ENCODE measurements at regions not wholly inside any gene's neighbourhood (a gene's known extent, or its start where the extent isn't known, plus 50 kb on each side); places are given as distances from the start of the nearest gene placed in this dataset.

DNA sequence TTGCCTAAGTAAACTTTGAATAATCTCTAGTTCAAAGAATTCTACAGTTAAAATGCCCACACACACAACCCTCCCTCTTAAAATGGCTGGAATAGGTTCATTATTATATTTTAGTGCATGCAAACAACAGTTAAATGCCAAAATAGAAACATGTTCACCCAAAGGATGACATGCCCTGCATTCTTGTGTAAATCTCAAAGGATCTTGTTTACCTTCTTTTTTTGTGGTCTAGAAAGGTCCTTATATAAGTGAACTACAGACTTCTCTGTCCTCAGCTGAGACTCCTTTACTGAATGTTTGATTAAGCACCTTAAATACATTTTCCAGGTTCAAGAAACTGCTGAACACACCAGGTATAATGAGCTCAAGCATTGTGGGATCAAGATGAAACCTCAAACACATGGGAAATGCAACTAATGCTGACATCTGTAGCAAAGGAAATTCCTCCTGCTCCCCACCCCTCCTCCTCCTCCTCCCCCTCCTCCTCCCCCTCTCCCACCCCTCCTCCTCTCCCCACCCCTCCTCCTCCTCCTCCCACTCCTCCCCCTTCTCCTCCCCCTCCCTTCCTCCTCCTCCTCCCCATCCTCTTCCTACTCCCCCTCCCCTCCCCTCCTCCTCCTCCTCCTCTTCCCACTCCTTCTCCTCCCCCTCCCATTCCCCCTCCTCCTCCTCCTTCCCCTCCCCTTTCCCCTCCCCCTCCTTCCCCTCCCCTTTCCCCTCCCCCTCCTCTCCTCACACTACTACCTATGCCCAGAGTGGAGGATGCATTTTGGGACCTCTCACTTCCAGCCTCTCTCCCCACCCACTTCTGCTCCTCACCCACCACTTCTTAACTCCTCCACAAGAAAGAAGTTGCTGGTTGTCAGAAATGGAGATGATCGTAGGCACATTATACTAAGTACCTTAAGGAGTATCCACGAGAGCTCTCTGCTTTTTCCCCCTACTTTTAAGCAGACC lies 233.9 kb downstream of the MRPL39 start:
- H3K36me3 ChIP-seq (ENCODE audit: insufficient read depth in 1 of 2, low read depth in 1 of 2): no peaks in the 10 kb centered on the region
- no peaks in the 10 kb centered on the region for H3K27me3 ChIP-seq (ENCODE audit: insufficient read depth in 3 of 3, low read length in 2 of 3)
- intact Hi-C loops (cut with DNase I): no loop called here
- H3K27ac ChIP-seq: no peak overlapping the region
- no peak overlapping the region for H3K4me3 ChIP-seq
- WGBS, 3 donors: 73 to 74% (median 73%) methylated on average over 2 of the region's 2 CpGs
- no peaks in the 10 kb centered on the region for H3K9me3 ChIP-seq
- TF ChIP-seq, protein P1, sequence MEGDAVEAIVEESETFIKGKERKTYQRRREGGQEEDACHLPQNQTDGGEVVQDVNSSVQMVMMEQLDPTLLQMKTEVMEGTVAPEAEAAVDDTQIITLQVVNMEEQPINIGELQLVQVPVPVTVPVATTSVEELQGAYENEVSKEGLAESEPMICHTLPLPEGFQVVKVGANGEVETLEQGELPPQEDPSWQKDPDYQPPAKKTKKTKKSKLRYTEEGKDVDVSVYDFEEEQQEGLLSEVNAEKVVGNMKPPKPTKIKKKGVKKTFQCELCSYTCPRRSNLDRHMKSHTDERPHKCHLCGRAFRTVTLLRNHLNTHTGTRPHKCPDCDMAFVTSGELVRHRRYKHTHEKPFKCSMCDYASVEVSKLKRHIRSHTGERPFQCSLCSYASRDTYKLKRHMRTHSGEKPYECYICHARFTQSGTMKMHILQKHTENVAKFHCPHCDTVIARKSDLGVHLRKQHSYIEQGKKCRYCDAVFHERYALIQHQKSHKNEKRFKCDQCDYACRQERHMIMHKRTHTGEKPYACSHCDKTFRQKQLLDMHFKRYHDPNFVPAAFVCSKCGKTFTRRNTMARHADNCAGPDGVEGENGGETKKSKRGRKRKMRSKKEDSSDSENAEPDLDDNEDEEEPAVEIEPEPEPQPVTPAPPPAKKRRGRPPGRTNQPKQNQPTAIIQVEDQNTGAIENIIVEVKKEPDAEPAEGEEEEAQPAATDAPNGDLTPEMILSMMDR (IDR thresholded peaks at IDR 0.05): no peak
- ATAC-seq (no peak), DNase-seq (no peak)
- no peaks in the 10 kb centered on the region for H3K4me1 ChIP-seq

DNA sequence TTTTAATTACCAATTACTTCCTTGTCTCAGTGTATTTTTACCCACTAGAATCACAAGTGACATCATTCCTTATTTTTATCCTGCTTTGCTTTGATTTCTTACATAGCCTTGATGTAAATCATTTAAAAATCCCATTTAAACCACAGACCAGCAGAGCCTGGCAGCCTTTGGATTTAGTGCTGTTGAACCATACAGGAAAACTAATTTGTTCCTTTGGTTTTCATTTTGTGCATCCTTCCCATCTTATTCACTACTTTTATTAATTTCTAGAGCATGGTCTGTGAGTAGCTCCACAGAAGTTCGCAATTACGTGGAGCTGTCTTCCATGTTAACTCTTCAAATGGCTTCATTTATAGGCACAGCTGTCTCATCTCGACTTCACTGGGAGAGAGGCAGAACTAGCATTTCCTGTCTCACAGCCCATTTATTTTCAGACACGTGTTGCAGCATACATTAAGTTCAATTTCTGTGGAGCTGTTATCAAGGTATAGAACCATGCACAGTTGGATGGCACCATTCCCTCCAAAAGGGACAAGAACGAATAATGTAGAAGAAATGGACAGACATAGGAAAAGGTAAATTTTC lies 235.3 kb downstream of the MRPL39 start:
- Histone ChIP-seq H3K36me3 (ENCODE audit: insufficient read depth in 1 of 2, low read depth in 1 of 2) (no peaks in the 10 kb centered on the region), H3K4me3 (no peak overlapping the region), H3K4me1 (no peaks in the 10 kb centered on the region), H3K27ac (no peak overlapping the region), H3K27me3 (ENCODE audit: insufficient read depth in 3 of 3, low read length in 2 of 3) (no peaks in the 10 kb centered on the region), H3K9me3 (no peaks in the 10 kb centered on the region)
- ATAC-seq (no peak), DNase-seq (no peak)
- TF ChIP-seq, protein P1 (IDR thresholded peaks at IDR 0.05): no peak
- intact Hi-C loops (cut with DNase I): no loop called here
- WGBS, 3 donors: 42 to 45% (median 42%) methylated on average over 5 of the region's 5 CpGs

DNA sequence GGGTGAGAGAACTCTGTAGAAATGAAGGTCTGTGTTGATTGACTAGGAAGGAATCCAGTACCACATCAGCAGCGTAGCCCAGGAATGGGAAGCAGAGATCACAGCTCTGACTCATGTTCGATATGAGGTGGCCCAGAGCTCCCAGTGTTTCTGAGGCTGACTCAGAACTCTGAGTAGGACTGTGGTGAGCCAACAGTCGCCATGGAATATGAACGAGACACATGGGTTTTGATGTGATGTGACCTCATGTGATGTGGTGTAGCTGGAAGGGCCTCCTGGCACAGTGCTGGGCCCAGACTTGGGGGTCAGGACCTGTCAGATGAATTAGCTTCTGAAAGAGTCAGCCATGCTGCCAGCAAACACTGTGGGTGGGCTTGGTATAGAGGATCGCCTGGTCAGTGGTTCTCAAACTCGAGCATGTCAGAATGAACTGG lies 237.0 kb downstream of the MRPL39 start:
- 73 to 85% (median 79%) methylated on average over 6 of the region's 6 CpGs for WGBS, 3 donors
- no peak overlapping the region for H3K27ac ChIP-seq
- H3K27me3 ChIP-seq (ENCODE audit: insufficient read depth in 3 of 3, low read length in 2 of 3): no peaks in the 10 kb centered on the region
- TF ChIP-seq, protein P1 (IDR thresholded peaks at IDR 0.05): no peak
- intact Hi-C loops (cut with DNase I): no loop called here
- ATAC-seq (no peak), DNase-seq (no peak)
- no peaks in the 10 kb centered on the region for H3K36me3 ChIP-seq (ENCODE audit: insufficient read depth in 1 of 2, low read depth in 1 of 2)
- no peaks in the 10 kb centered on the region for H3K4me1 ChIP-seq
- no peak overlapping the region for H3K4me3 ChIP-seq
- no peaks in the 10 kb centered on the region for H3K9me3 ChIP-seq

DNA sequence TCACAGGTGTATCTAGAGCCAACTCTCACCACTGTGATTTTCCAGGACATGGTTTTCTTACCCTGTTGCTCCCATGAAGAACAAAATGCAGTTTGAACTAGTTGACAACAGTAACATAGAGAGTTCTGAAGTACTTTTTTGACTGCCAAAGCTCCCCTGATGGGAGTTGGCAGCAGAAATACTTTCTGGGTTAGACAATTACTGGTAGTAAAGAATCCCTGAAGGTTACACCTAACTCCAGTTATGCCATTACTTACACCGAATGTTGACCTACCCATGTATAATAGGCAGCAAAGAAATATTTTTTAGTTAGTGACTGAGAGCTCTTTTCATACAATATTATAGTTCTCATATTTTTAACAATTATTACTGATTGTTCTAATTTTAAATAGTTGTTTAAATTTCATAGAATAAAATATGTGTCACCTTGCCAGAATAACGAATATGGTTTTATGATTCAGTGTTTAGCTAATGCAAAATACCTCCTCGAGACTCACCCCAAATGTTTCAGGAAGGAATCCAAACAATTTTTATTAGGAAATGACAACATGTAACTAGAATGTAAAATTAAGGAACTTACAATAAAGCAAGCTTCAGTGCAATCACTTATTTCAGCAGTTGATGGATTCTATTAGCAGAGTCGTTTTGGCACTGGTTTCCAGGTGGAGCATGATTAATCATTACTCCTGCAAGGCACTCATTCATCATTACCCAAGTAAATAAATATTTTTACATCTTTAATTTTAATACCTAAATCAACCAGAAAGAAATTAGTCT lies 237.6 kb downstream of the MRPL39 start:
- H3K4me3 ChIP-seq: no peak overlapping the region
- H3K36me3 ChIP-seq (ENCODE audit: insufficient read depth in 1 of 2, low read depth in 1 of 2): no peaks in the 10 kb centered on the region
- H3K9me3 ChIP-seq: no peaks in the 10 kb centered on the region
- DNase-seq (no peak), ATAC-seq (no peak)
- WGBS, 3 donors: 60 to 65% (median 64%) methylated on average over 4 of the region's 4 CpGs
- H3K27me3 ChIP-seq (ENCODE audit: insufficient read depth in 3 of 3, low read length in 2 of 3): no peaks in the 10 kb centered on the region
- no peaks in the 10 kb centered on the region for H3K4me1 ChIP-seq
- no peak overlapping the region for H3K27ac ChIP-seq
- intact Hi-C loops (cut with DNase I): no loop called here
- TF ChIP-seq, protein P1 (IDR thresholded peaks at IDR 0.05): no peak

Data from psoas muscle (tissue), 7 donors.